ENCODE measurements at regions not wholly inside any gene's neighbourhood (a gene's known extent, or its start where the extent isn't known, plus 50 kb on each side); places are given as distances from the start of the nearest gene placed in this dataset.

- Histone ChIP-seq H3F3A (ENCODE audit: insufficient read depth, low read length) (no peaks in the 10 kb centered on the region), H3K79me2 (ENCODE audit: insufficient read depth, low read length) (no peaks in the 10 kb centered on the region), H3K4me1 (ENCODE audit: insufficient read depth, low read length, severe bottlenecking) (no peaks in the 10 kb centered on the region), H3K4me3 (ENCODE audit: low read depth, low read length, poor library complexity, severe bottlenecking) (no peak overlapping the region), H3K9me2 (ENCODE audit: low read depth, low read length) (no peaks in the 10 kb centered on the region), H3K36me3 (ENCODE audit: insufficient read depth, low read length) (no peaks in the 10 kb centered on the region), H3K9me3 (ENCODE audit: low read length) (no peaks in the 10 kb centered on the region), H3K27me3 (ENCODE audit: insufficient read depth, low read length) (0 out of 2 replicates have a peak, but pooled peaks cover under 1% of the 10 kb centered on the region), H4K20me1 (ENCODE audit: insufficient read depth, low read length) (no peaks in the 10 kb centered on the region), H3K9ac (ENCODE audit: low read length) (no peak overlapping the region), H3K4me2 (ENCODE audit: low read length) (no peak overlapping the region), H2AFZ (ENCODE audit: low read length) (no peak overlapping the region), H3K27ac (ENCODE audit: low read depth, low read length, poor library complexity, severe bottlenecking) (no peak overlapping the region)
- TF ChIP-seq, protein P1, sequence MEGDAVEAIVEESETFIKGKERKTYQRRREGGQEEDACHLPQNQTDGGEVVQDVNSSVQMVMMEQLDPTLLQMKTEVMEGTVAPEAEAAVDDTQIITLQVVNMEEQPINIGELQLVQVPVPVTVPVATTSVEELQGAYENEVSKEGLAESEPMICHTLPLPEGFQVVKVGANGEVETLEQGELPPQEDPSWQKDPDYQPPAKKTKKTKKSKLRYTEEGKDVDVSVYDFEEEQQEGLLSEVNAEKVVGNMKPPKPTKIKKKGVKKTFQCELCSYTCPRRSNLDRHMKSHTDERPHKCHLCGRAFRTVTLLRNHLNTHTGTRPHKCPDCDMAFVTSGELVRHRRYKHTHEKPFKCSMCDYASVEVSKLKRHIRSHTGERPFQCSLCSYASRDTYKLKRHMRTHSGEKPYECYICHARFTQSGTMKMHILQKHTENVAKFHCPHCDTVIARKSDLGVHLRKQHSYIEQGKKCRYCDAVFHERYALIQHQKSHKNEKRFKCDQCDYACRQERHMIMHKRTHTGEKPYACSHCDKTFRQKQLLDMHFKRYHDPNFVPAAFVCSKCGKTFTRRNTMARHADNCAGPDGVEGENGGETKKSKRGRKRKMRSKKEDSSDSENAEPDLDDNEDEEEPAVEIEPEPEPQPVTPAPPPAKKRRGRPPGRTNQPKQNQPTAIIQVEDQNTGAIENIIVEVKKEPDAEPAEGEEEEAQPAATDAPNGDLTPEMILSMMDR (IDR thresholded peaks at IDR 0.05; ENCODE audit: low read length), result no peak
- TF ChIP-seq EZH2 (IDR thresholded peaks at IDR 0.05; ENCODE audit: borderline replicate concordance, low read length), result no peak
These were observed 262.0 kb upstream of the ZMIZ1 start for GRCh38 chr10:78806681-78807221.

DNA sequence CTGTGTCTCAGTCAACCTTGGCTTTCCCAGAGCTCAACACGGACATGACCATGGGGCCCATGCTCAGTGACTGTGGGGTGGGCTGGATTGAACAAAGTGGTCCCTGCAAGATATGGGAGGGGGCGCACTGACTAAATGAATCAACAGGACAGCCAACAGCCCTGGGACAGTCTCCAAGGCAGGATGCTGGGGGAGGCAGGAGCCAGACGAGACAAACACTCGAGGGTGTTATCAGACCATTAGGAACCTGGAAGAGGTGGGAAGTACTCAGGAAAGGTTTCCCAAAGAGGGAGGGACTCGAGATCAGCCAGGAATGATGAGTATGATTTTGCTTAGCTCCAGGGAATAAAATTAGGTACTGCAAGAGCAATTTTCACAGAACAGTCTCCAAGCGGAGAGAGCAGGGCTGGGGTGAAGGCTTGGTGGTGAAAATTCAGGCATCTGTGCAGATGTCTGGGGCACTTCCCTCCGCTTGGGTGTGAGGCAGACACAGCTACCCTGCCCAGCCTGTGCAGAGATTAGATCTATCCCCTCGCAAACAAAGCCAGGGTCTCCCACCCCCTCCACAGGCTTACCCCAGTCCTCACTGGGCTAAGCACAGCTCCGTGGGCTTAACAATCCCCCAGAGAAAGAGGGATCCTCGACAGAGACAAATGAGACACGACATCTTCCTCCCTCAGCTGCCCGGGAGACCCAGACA is 261.1 kb upstream of the ZMIZ1 start:
- H3K27me3 ChIP-seq (ENCODE audit: insufficient read depth, low read length), result 0 out of 2 replicates have a peak, but pooled peaks cover 7% of the 10 kb centered on the region
- no peaks in the 10 kb centered on the region for H3K9me3 ChIP-seq (ENCODE audit: low read length)
- no peak overlapping the region for H3K27ac ChIP-seq (ENCODE audit: low read depth, low read length, poor library complexity, severe bottlenecking)
- H4K20me1 ChIP-seq (ENCODE audit: insufficient read depth, low read length), result no peaks in the 10 kb centered on the region
- H3K79me2 ChIP-seq (ENCODE audit: insufficient read depth, low read length), result no peaks in the 10 kb centered on the region
- no peaks in the 10 kb centered on the region for H3K4me1 ChIP-seq (ENCODE audit: insufficient read depth, low read length, severe bottlenecking)
- H3K9ac ChIP-seq (ENCODE audit: low read length), result no peak overlapping the region
- no peaks in the 10 kb centered on the region for H3F3A ChIP-seq (ENCODE audit: insufficient read depth, low read length)
- H2AFZ ChIP-seq (ENCODE audit: low read length), result no peak overlapping the region
- H3K36me3 ChIP-seq (ENCODE audit: insufficient read depth, low read length), result no peaks in the 10 kb centered on the region
- no peak overlapping the region for H3K4me2 ChIP-seq (ENCODE audit: low read length)
- TF ChIP-seq, protein P1 (IDR thresholded peaks at IDR 0.05; ENCODE audit: low read length), result no peak
- no peak for TF ChIP-seq EZH2 (IDR thresholded peaks at IDR 0.05; ENCODE audit: borderline replicate concordance, low read length)
- H3K4me3 ChIP-seq (ENCODE audit: low read depth, low read length, poor library complexity, severe bottlenecking), result no peak overlapping the region
- H3K9me2 ChIP-seq (ENCODE audit: low read depth, low read length), result no peaks in the 10 kb centered on the region

- Histone ChIP-seq H3K9ac (ENCODE audit: low read length) (no peak overlapping the region), H3K4me1 (ENCODE audit: insufficient read depth, low read length, severe bottlenecking) (no peaks in the 10 kb centered on the region), H2AFZ (ENCODE audit: low read length) (no peak overlapping the region), H3K4me3 (ENCODE audit: low read depth, low read length, poor library complexity, severe bottlenecking) (no peak overlapping the region), H4K20me1 (ENCODE audit: insufficient read depth, low read length) (no peaks in the 10 kb centered on the region), H3K9me3 (ENCODE audit: low read length) (no peaks in the 10 kb centered on the region), H3K4me2 (ENCODE audit: low read length) (no peak overlapping the region), H3K36me3 (ENCODE audit: insufficient read depth, low read length) (no peaks in the 10 kb centered on the region), H3K79me2 (ENCODE audit: insufficient read depth, low read length) (no peaks in the 10 kb centered on the region), H3K27ac (ENCODE audit: low read depth, low read length, poor library complexity, severe bottlenecking) (no peak overlapping the region), H3F3A (ENCODE audit: insufficient read depth, low read length) (no peaks in the 10 kb centered on the region), H3K9me2 (ENCODE audit: low read depth, low read length) (no peaks in the 10 kb centered on the region), H3K27me3 (ENCODE audit: insufficient read depth, low read length) (0 out of 2 replicates have a peak, but pooled peaks cover 7% of the 10 kb centered on the region)
- TF ChIP-seq EZH2 (IDR thresholded peaks at IDR 0.05; ENCODE audit: borderline replicate concordance, low read length), result no peak
- TF ChIP-seq, protein P1 (IDR thresholded peaks at IDR 0.05; ENCODE audit: low read length), result no peak
These were observed 260.5 kb upstream of the ZMIZ1 start for GRCh38 chr10:78808286-78808685.
